ENCODE measurements at regions not wholly inside any gene's neighbourhood (a gene's known extent, or its start where the extent isn't known, plus 50 kb on each side); places are given as distances from the start of the nearest gene placed in this dataset.

DNA sequence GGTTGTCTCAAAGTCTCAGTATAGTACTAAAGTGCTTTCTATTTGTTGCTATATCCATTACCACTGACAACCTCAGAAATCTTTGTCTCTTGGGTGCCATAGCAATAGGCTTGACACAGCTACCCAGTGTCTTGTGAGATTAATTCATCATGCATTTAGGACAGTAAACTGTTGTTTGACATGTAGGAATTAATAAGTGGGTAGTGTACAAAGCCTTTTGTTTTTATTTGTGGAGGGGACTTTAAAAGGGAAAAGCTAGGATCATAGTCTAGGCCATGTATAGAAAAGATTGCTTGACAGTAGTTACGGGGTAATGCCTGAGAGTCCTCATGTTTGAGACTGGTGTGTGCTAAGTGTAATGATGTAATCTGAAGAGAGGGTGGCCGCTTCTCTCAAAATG is 102.6 kb upstream of the AGR3 start:
- no peak for TF ChIP-seq MXI1 (conservative IDR thresholded peaks at IDR 0.05; ENCODE audit: poor library complexity, severe bottlenecking)
- TF ChIP-seq, protein P1, sequence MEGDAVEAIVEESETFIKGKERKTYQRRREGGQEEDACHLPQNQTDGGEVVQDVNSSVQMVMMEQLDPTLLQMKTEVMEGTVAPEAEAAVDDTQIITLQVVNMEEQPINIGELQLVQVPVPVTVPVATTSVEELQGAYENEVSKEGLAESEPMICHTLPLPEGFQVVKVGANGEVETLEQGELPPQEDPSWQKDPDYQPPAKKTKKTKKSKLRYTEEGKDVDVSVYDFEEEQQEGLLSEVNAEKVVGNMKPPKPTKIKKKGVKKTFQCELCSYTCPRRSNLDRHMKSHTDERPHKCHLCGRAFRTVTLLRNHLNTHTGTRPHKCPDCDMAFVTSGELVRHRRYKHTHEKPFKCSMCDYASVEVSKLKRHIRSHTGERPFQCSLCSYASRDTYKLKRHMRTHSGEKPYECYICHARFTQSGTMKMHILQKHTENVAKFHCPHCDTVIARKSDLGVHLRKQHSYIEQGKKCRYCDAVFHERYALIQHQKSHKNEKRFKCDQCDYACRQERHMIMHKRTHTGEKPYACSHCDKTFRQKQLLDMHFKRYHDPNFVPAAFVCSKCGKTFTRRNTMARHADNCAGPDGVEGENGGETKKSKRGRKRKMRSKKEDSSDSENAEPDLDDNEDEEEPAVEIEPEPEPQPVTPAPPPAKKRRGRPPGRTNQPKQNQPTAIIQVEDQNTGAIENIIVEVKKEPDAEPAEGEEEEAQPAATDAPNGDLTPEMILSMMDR (IDR thresholded peaks at IDR 0.05; ENCODE audit: poor library complexity, severe bottlenecking): no peak
- no peak for TF ChIP-seq EZH2 (IDR thresholded peaks at IDR 0.05; ENCODE audit: borderline replicate concordance, insufficient read depth, low read length, poor library complexity, severe bottlenecking)
- TF ChIP-seq TAF1 (IDR thresholded peaks at IDR 0.05; ENCODE audit: low read depth): no peak

Measured in neural cell (in vitro differentiated cells).